HG03457 (cell line): ENCODE measurements at regions not wholly inside any gene's neighbourhood (a gene's known extent, or its start where the extent isn't known, plus 50 kb on each side); places are given as distances from the start of the nearest gene placed in this dataset.
"Not testable (repeated sequence)": the region's sequence is repeated elsewhere in the genome, so short reads cannot be mapped to it uniquely, and the experiment has no call there.

Experiments used
- ATAC-seq: cut with Tn5 transposase; IDR thresholded peaks from one replicate; pipeline ENCODE4 v1.9.1; 2021; ENCODE audit warnings: moderate number of reproducible peaks; ENCODE audit not compliant: unreplicated experiment

GRCh38 chr9:74403581-74403980 lies 93.6 kb upstream of the RORB start:
- no peak for ATAC-seq

- ATAC-seq: no peak
Observed at GRCh38 chr9:74404620-74405019, 92.5 kb upstream of the RORB start.

- no peak for ATAC-seq
Observed at GRCh38 chr9:74407166-74407565, 90.0 kb upstream of the RORB start.

- no peak for ATAC-seq
Observed at GRCh38 chr9:74412236-74412979, 84.7 kb upstream of the RORB start.

- ATAC-seq: no peak
Observed at GRCh38 chr9:74413876-74414275, 83.3 kb upstream of the RORB start.

- no peak for ATAC-seq
Observed at GRCh38 chr9:74414325-74414724, 82.8 kb upstream of the RORB start.

- no peak for ATAC-seq
Observed at GRCh38 chr9:74415995-74416394, 81.1 kb upstream of the RORB start.

- ATAC-seq: not testable (repeated sequence)
Observed at GRCh38 chr9:74424488-74424887, 72.6 kb upstream of the RORB start.

- no peak for ATAC-seq
Observed at GRCh38 chr9:74431467-74431866, 65.7 kb upstream of the RORB start.

- ATAC-seq: no peak
Observed at GRCh38 chr9:74443036-74443750, 53.9 kb upstream of the RORB start.

GRCh38 chr9:74444369-74444768 lies 52.8 kb upstream of the RORB start:
- ATAC-seq: no peak
